Karpas-422 (cell line): ENCODE measurements at regions not wholly inside any gene's neighbourhood (a gene's known extent, or its start where the extent isn't known, plus 50 kb on each side); places are given as distances from the start of the nearest gene placed in this dataset.

Experiments
- DNase-seq: peaks from one replicate; pipeline ENCODE4 v3.0.0-alpha.2; 2015
- H2AFZ ChIP-seq: fragments of 200-600 bp; sonication (generic); 2 replicates; pipeline ENCODE4 v1.6.1; 2014; ENCODE audit warnings: antibody characterized with exemption, low read length, mixed read lengths
- H3K27ac ChIP-seq: fragments of 200-600 bp; sonication (generic); 2 replicates; pipeline ENCODE4 v1.5.1; 2014; ENCODE audit warnings: mild to moderate bottlenecking, low read length, moderate library complexity
- H3K27me3 ChIP-seq: fragments of 200-600 bp; sonication (generic); 2 replicates; pipeline ENCODE4 v1.6.1; 2014; ENCODE audit warnings: low read length, mixed read lengths
- H3K36me3 ChIP-seq: fragments of 200-600 bp; sonication (generic); 2 replicates; pipeline ENCODE4 v1.6.1; 2014; ENCODE audit warnings: low read length, mixed read lengths; ENCODE audit not compliant: insufficient read depth
- H3K4me1 ChIP-seq: fragments of 200-600 bp; sonication (generic); 2 replicates; pipeline ENCODE4 v1.6.1; 2014; ENCODE audit warnings: mild to moderate bottlenecking, low read length, mixed read lengths
- H3K4me2 ChIP-seq: fragments of 200-600 bp; sonication (generic); 2 replicates; pipeline ENCODE4 v1.6.1; 2014; ENCODE audit warnings: low read length, low read depth, mild to moderate bottlenecking; ENCODE audit not compliant: poor library complexity, severe bottlenecking
- H3K4me3 ChIP-seq: fragments of 200-600 bp; sonication (generic); 2 replicates; pipeline ENCODE4 v1.5.1; 2014; ENCODE audit warnings: mild to moderate bottlenecking, antibody characterized with exemption, low read length, mixed read lengths
- H3K79me2 ChIP-seq: fragments of 200-600 bp; sonication (generic); 2 replicates; pipeline ENCODE4 v1.6.1; 2014; ENCODE audit warnings: mild to moderate bottlenecking, low read length, mixed read lengths
- H3K9ac ChIP-seq: fragments of 200-600 bp; sonication (generic); 2 replicates; pipeline ENCODE4 v1.6.0; 2014; ENCODE audit warnings: low read length
- H3K9me2 ChIP-seq: fragments of 200-600 bp; sonication (generic), shearing (Covaris generic); replicated peaks from 2 replicates; pipeline ENCODE4 v1.6.0; 2014; ENCODE audit warnings: mild to moderate bottlenecking, low read length, moderate library complexity; ENCODE audit not compliant: insufficient read depth
- H3K9me3 ChIP-seq: fragments of 300-700, 200-600 bp; sonication (generic); 2 replicates; pipeline ENCODE4 v1.6.1; 2014; ENCODE audit warnings: low read length, mixed read lengths
- H4K20me1 ChIP-seq: fragments of 200-600 bp; sonication (generic); 2 replicates; pipeline ENCODE4 v1.6.1; 2014; ENCODE audit warnings: mild to moderate bottlenecking, antibody characterized with exemption, low read length, low read depth; ENCODE audit not compliant: insufficient read depth

- Histone ChIP-seq H4K20me1 (no peaks in the 10 kb centered on the region), H3K4me3 (no peak overlapping the region), H3K4me2 (no peak overlapping the region), H3K9me3 (no peaks in the 10 kb centered on the region), H3K9me2 (no peaks in the 10 kb centered on the region), H2AFZ (no peak overlapping the region), H3K27me3 (no peaks in the 10 kb centered on the region), H3K79me2 (no peaks in the 10 kb centered on the region), H3K36me3 (no peaks in the 10 kb centered on the region), H3K27ac (no peak overlapping the region), H3K4me1 (no peaks in the 10 kb centered on the region), H3K9ac (no peak overlapping the region)
- DNase-seq, result no peak
These were observed 126.2 kb downstream of the ZIC5 start for GRCh38 chr13:99845161-99845874.

DNA sequence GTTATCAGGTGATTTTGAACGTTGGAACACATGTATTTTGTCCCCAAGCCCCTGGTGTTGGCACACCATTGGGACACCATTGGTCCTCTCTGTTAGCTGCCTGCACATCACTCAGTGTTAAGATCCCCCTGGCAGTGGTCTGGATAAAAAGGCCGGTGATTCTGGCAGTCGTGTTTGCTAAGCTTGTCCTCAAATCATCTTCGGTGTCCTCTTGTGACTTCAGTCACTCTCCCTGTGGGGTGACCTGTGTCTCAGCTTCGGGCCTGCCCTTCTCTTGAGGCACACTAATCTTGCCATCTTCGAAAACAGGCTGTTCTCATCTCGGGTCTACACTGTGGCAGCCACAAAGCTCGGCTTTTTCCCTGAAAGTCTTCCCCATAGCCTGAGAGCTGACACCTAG lies 127.1 kb downstream of the ZIC5 start:
- Histone ChIP-seq H2AFZ (no peak overlapping the region), H3K27me3 (no peaks in the 10 kb centered on the region), H3K27ac (no peak overlapping the region), H4K20me1 (no peaks in the 10 kb centered on the region), H3K4me1 (no peaks in the 10 kb centered on the region), H3K4me3 (no peak overlapping the region), H3K9me2 (no peaks in the 10 kb centered on the region), H3K9me3 (no peaks in the 10 kb centered on the region), H3K36me3 (no peaks in the 10 kb centered on the region), H3K4me2 (no peak overlapping the region), H3K9ac (no peak overlapping the region), H3K79me2 (no peaks in the 10 kb centered on the region)
- DNase-seq, result no peak

GRCh38 chr13:99843872-99844271 lies 127.7 kb downstream of the ZIC5 start:
- H3K4me3 ChIP-seq, result no peak overlapping the region
- no peak for DNase-seq
- no peaks in the 10 kb centered on the region for H3K4me1 ChIP-seq

GRCh38 chr13:99842405-99842804 lies 129.2 kb downstream of the ZIC5 start:
- Histone ChIP-seq H4K20me1 (no peaks in the 10 kb centered on the region), H3K4me2 (no peak overlapping the region), H3K79me2 (no peaks in the 10 kb centered on the region), H3K9ac (no peak overlapping the region), H3K36me3 (no peaks in the 10 kb centered on the region), H2AFZ (no peak overlapping the region), H3K27ac (no peak overlapping the region), H3K4me1 (no peaks in the 10 kb centered on the region), H3K9me3 (no peaks in the 10 kb centered on the region), H3K9me2 (no peaks in the 10 kb centered on the region), H3K4me3 (no peak overlapping the region), H3K27me3 (no peaks in the 10 kb centered on the region)
- DNase-seq, result no peak

More at GRCh38 chr13:99843872-99844271, 127.7 kb downstream of the ZIC5 start:
- Histone ChIP-seq H3K36me3 (no peaks in the 10 kb centered on the region), H3K27me3 (no peaks in the 10 kb centered on the region), H4K20me1 (no peaks in the 10 kb centered on the region), H3K9me2 (no peaks in the 10 kb centered on the region), H3K27ac (no peak overlapping the region), H2AFZ (no peak overlapping the region), H3K9ac (no peak overlapping the region), H3K9me3 (no peaks in the 10 kb centered on the region), H3K4me2 (no peak overlapping the region), H3K79me2 (no peaks in the 10 kb centered on the region)

- no peaks in the 10 kb centered on the region for H3K36me3 ChIP-seq
- H3K79me2 ChIP-seq, result no peaks in the 10 kb centered on the region
- no peaks in the 10 kb centered on the region for H3K9me3 ChIP-seq
- no peak overlapping the region for H2AFZ ChIP-seq
- no peak overlapping the region for H3K27ac ChIP-seq
- no peak for DNase-seq
- H3K9ac ChIP-seq, result no peak overlapping the region
- H4K20me1 ChIP-seq, result no peaks in the 10 kb centered on the region
- H3K9me2 ChIP-seq, result no peaks in the 10 kb centered on the region
- no peak overlapping the region for H3K4me2 ChIP-seq
- no peaks in the 10 kb centered on the region for H3K27me3 ChIP-seq
- no peak overlapping the region for H3K4me3 ChIP-seq
- peaks cover 9% of the 10 kb centered on the region for H3K4me1 ChIP-seq
These were observed 135.3 kb downstream of the ZIC5 start for GRCh38 chr13:99836291-99836690.

- Histone ChIP-seq H3K27me3 (no peaks in the 10 kb centered on the region), H3K79me2 (no peaks in the 10 kb centered on the region), H4K20me1 (no peaks in the 10 kb centered on the region), H3K4me3 (no peak overlapping the region), H3K9ac (no peak overlapping the region), H2AFZ (no peak overlapping the region), H3K9me2 (no peaks in the 10 kb centered on the region), H3K4me1 (peaks cover 9% of the 10 kb centered on the region), H3K27ac (no peak overlapping the region), H3K9me3 (no peaks in the 10 kb centered on the region), H3K36me3 (no peaks in the 10 kb centered on the region), H3K4me2 (no peak overlapping the region)
- DNase-seq, result no peak
These were observed 136.1 kb downstream of the ZIC5 start for GRCh38 chr13:99835442-99835841.

GRCh38 chr13:99834246-99834645 lies 137.3 kb downstream of the ZIC5 start:
- Histone ChIP-seq H2AFZ (no peak overlapping the region), H3K27ac (no peak overlapping the region), H4K20me1 (no peaks in the 10 kb centered on the region), H3K9me2 (no peaks in the 10 kb centered on the region), H3K79me2 (no peaks in the 10 kb centered on the region), H3K4me3 (no peak overlapping the region), H3K4me1 (peaks cover 9% of the 10 kb centered on the region), H3K9me3 (no peaks in the 10 kb centered on the region), H3K36me3 (no peaks in the 10 kb centered on the region), H3K9ac (no peak overlapping the region), H3K4me2 (no peak overlapping the region), H3K27me3 (no peaks in the 10 kb centered on the region)
- no peak for DNase-seq

DNA sequence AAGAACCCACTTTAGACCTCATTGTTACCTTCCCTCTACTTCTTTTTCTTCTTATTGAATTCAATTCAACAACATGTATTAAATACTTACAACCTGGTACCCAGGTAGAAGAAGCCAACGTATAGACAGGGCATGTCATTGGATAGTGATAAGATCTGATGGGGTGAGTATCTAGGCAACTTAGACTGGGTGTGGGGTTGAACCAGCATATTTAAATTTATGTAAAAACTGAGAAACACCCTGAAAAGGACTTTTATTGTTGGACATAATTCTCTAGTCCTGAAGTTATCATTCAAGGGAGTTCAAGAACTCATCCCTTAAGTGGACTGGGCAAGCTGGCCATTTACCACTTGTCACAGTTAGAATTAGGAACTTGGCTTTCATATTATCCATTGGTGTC lies 139.2 kb downstream of the ZIC5 start:
- no peaks in the 10 kb centered on the region for H3K9me2 ChIP-seq
- no peaks in the 10 kb centered on the region for H4K20me1 ChIP-seq
- H3K4me1 ChIP-seq, result peaks cover 9% of the 10 kb centered on the region
- H3K9me3 ChIP-seq, result no peaks in the 10 kb centered on the region
- no peak overlapping the region for H3K27ac ChIP-seq
- H3K4me3 ChIP-seq, result no peak overlapping the region
- no peak overlapping the region for H2AFZ ChIP-seq
- H3K36me3 ChIP-seq, result no peaks in the 10 kb centered on the region
- H3K9ac ChIP-seq, result no peak overlapping the region
- H3K27me3 ChIP-seq, result no peaks in the 10 kb centered on the region
- H3K79me2 ChIP-seq, result no peaks in the 10 kb centered on the region
- H3K4me2 ChIP-seq, result no peak overlapping the region
- no peak for DNase-seq
